Retinal pigment epithelial cell (primary cell): ENCODE measurements at regions not wholly inside any gene's neighbourhood (a gene's known extent, or its start where the extent isn't known, plus 50 kb on each side); places are given as distances from the start of the nearest gene placed in this dataset.

Experiments used
- DNase-seq: peaks from one replicate; pipeline ENCODE4 v3.0.0-alpha.2; 2010; ENCODE audit warnings: low read depth
- H3K4me3 ChIP-seq: 2 replicates; pipeline ENCODE4 v1.5.1; 2011; ENCODE audit warnings: mild to moderate bottlenecking, low read length, control low read depth, moderate library complexity
- CTCF ChIP-seq: conservative IDR thresholded peaks from 2 replicates; pipeline ENCODE4 v1.5.1; 2011; ENCODE audit warnings: low read depth, low read length, control low read depth, inconsistent platforms

GRCh38 chr12:38587594-38587993 is 271.0 kb downstream of the ALG10B start:
- no peak for DNase-seq
- no peak for TF ChIP-seq CTCF
- H3K4me3 ChIP-seq, result no peak overlapping the region

- TF ChIP-seq CTCF, result no peak
- no peak overlapping the region for H3K4me3 ChIP-seq
- no peak for DNase-seq
These were observed 272.2 kb downstream of the ALG10B start for GRCh38 chr12:38588624-38589305.

GRCh38 chr12:38589306-38589632 is 272.7 kb downstream of the ALG10B start:
- H3K4me3 ChIP-seq, result no peak overlapping the region
- DNase-seq, result no peak
- TF ChIP-seq CTCF, result no peak

- TF ChIP-seq CTCF, result no peak
- H3K4me3 ChIP-seq, result no peak overlapping the region
- peak; percentile 0 for DNase-seq
These were observed 285.4 kb downstream of the ALG10B start for GRCh38 chr12:38601949-38602348.
